K562 (cell line): ENCODE measurements at regions not wholly inside any gene's neighbourhood (a gene's known extent, or its start where the extent isn't known, plus 50 kb on each side); places are given as distances from the start of the nearest gene placed in this dataset.

Source experiments
- ATAC-seq: fragments of 200-7000 bp; cut with Tn5 transposase; 3 replicates; pipeline ENCODE4 v1.9.1; 2020; ENCODE audit warnings: moderate library complexity
- BruUV-seq: library from RNA; stranded (reverse); fragments of 400-500 nt; replicated peaks from 2 replicates; lab custom pipeline; 2021; lab: Mats Ljungman, UMichigan
- CTCF ChIA-PET: fragments of 300-600 bp; formaldehyde crosslinking; extraction: SDS; loops from one replicate; lab custom pipeline; 2021; ENCODE audit warnings: low intra/inter-chr PET ratio; lab: Yijun Ruan, JAX
- POLR2A ChIA-PET: fragments of 300-600, 350-650 bp; sonication (Branson Sonifier 250); formaldehyde crosslinking; extraction: SDS; loops from one replicate; lab custom pipeline; 2021; ENCODE audit warnings: antibody characterized with exemption, inconsistent platforms; lab: Yijun Ruan, JAX
- DNase-seq, 4 experiments: peaks; one replicate each; pipeline versions ENCODE4 v3.0.0 to v3.0.0-alpha.2; 2011 to 2018; ENCODE audit warnings: low spot score in 3 of 4, mixed read lengths in 3 of 4; ENCODE audit errors: extremely low read depth in 1 of 4
- FAIRE-seq: peaks from 2 replicates; lab custom pipeline; 2011; peaks lifted over from hg19 to GRCh38; lab: Jason Lieb, UNC
- H2AFZ ChIP-seq: 2 replicates; pipeline ENCODE4 v1.6.0; 2011; ENCODE audit warnings: low read depth, low read length, control low read depth, inconsistent platforms
- H3K27ac ChIP-seq: fragments of 200-600 bp; 3 replicates; pipeline ENCODE4 v1.8.0; 2011; ENCODE audit warnings: low read depth, mild to moderate bottlenecking, control low read depth, inconsistent platforms, low read length, moderate library complexity, mixed read lengths; ENCODE audit errors: extremely low read depth
- H3K27me3 ChIP-seq, 2 experiments: fragments of 300-600 bp in 1 of 2; 2 replicates in 1 of 2; 3 replicates in 1 of 2; pipeline versions ENCODE4 v1.6.0 to v1.8.0; 2011; ENCODE audit warnings: inconsistent platforms in 2 of 2, low read length in 2 of 2, mild to moderate bottlenecking in 1 of 2, mixed read lengths in 1 of 2, moderate library complexity in 1 of 2; ENCODE audit not compliant: control insufficient read depth in 2 of 2, insufficient read depth in 2 of 2
- H3K36me3 ChIP-seq: fragments of 300-600 bp; 3 replicates; pipeline ENCODE4 v1.8.0; 2011; ENCODE audit warnings: mild to moderate bottlenecking, low read length, inconsistent platforms; ENCODE audit not compliant: control insufficient read depth, insufficient read depth
- H3K4me1 ChIP-seq, 2 experiments: fragments of 200-600 bp in 1 of 2; replicated peaks in 1 of 2; 2 replicates in 1 of 2; 3 replicates in 1 of 2; pipeline versions ENCODE4 v1.5.1 to v1.8.0; 2011; ENCODE audit warnings: inconsistent platforms in 2 of 2, low read length in 2 of 2, mild to moderate bottlenecking in 1 of 2, mixed read lengths in 1 of 2, moderate library complexity in 1 of 2; ENCODE audit not compliant: control insufficient read depth in 2 of 2, insufficient read depth in 2 of 2
- H3K4me2 ChIP-seq: 2 replicates; pipeline ENCODE4 v1.6.1; 2011; ENCODE audit warnings: low read length, control low read depth, inconsistent platforms, mixed read lengths; ENCODE audit not compliant: insufficient read depth
- H3K4me3 ChIP-seq: fragments of 200-600 bp; sonication (generic), shearing (Covaris generic); 2 replicates; pipeline ENCODE4 v1.5.1; 2016; ENCODE audit warnings: control low read depth, inconsistent platforms
- H3K79me2 ChIP-seq: fragments of 200-600 bp; 3 replicates; pipeline ENCODE4 v1.8.0; 2011; ENCODE audit warnings: low read length, inconsistent platforms; ENCODE audit not compliant: control insufficient read depth, insufficient read depth
- H3K9ac ChIP-seq, 2 experiments: 2 replicates each; pipeline versions ENCODE4 v1.6.0 to v1.6.1; 2011; ENCODE audit warnings: low read depth in 2 of 2, low read length in 2 of 2, control low read depth in 1 of 2, inconsistent platforms in 1 of 2, mild to moderate bottlenecking in 1 of 2, mixed read lengths in 1 of 2; ENCODE audit not compliant: insufficient read depth in 1 of 2
- H3K9me1 ChIP-seq: one replicate; pipeline ENCODE4 v1.6.0; 2011; ENCODE audit warnings: inconsistent platforms, mild to moderate bottlenecking, low read length, moderate library complexity; ENCODE audit not compliant: control insufficient read depth, insufficient read depth
- H3K9me3 ChIP-seq: replicated peaks from 2 replicates; pipeline ENCODE4 v1.5.1; 2011; ENCODE audit warnings: low read depth, low read length, inconsistent platforms; ENCODE audit not compliant: control insufficient read depth, insufficient read depth
- H4K20me1 ChIP-seq: replicated peaks from 2 replicates; pipeline ENCODE4 v1.6.1; 2011; ENCODE audit warnings: low read length, inconsistent platforms, mixed read lengths; ENCODE audit not compliant: control insufficient read depth, insufficient read depth
- FIP1L1 ChIP-seq: fragments of 200-400 bp; formaldehyde crosslinking; IDR thresholded peaks from 2 replicates; pipeline ENCODE4 v1.6.1; 2018; ENCODE audit warnings: mild to moderate bottlenecking, low read depth, low read length; ENCODE audit not compliant: poor library complexity, severe bottlenecking
- FOXA1 ChIP-seq: fragments of 450-650 bp; IDR thresholded peaks from 2 replicates; pipeline ENCODE4 v1.6.1; 2016; ENCODE audit warnings: mild to moderate bottlenecking, borderline replicate concordance
- IFI16 ChIP-seq: fragments of 250-450 bp; sonication (Bioruptor Pico); IDR thresholded peaks from 2 replicates; pipeline ENCODE4 v2.1.2; 2022; ENCODE audit warnings: mild to moderate bottlenecking, inconsistent platforms
- JUN ChIP-seq, 2 experiments: sonication (generic) in 1 of 2; formaldehyde crosslinking in 1 of 2; IDR thresholded peaks; 2 replicates each; pipeline versions ENCODE4 v1.6.1 to v1.8.0; 2012 to 2022; ENCODE audit warnings: borderline replicate concordance in 2 of 2, mild to moderate bottlenecking in 2 of 2, improper control_type of control experiment in 1 of 2, low read depth in 1 of 2, low read length in 1 of 2, missing genetic modification reagents in 1 of 2
- L3MBTL2 ChIP-seq: fragments of 450-650 bp; IDR thresholded peaks from 2 replicates; pipeline ENCODE4 v1.6.1; 2016; ENCODE audit warnings: mild to moderate bottlenecking, moderate library complexity
- MCM2 ChIP-seq: fragments of 450-650 bp; IDR thresholded peaks from 2 replicates; pipeline ENCODE4 v1.6.1; 2017; ENCODE audit warnings: low read depth, mild to moderate bottlenecking
- NFIC ChIP-seq: fragments of 450-650 bp; IDR thresholded peaks from 2 replicates; pipeline ENCODE4 v1.6.1; 2017; ENCODE audit warnings: mild to moderate bottlenecking, inconsistent platforms
- WGBS: fragments of 100-300 bp; shearing (Covaris generic); methylation state at CpG from one replicate; pipeline ENCODE4 v1.1.6; 2016; ENCODE audit warnings: low coverage, mixed read lengths; ENCODE audit not compliant: insufficient coverage; ENCODE audit errors: missing lambda C conversion rate; 5-methylcytosine and 5-hydroxymethylcytosine counted together
- in situ Hi-C: fragments of 300-500 bp; cut with MboI; formaldehyde crosslinking; loops from 4 replicates; pipeline ENCODE4 v1.15.0; 2018; ENCODE audit warnings: inconsistent platforms, mixed read lengths
- intact Hi-C: fragments of 100-400 bp; cut with micrococcal nuclease; formaldehyde crosslinking; loops from 2 replicates; pipeline ENCODE4 v1.14.2; 2022
- TF ChIP-seq, protein P1 (sequence below): fragments of 200-800 bp; sonication (Bioruptor generic); IDR thresholded peaks from 2 replicates; pipeline ENCODE4 v1.6.1; 2016; ENCODE audit warnings: missing genetic modification characterization, missing compliant biosample characterization
- TF ChIP-seq, protein P2 (sequence below): fragments of 250-450 bp; sonication (Bioruptor Pico); IDR thresholded peaks from 2 replicates; pipeline ENCODE4 v1.5.1; 2021; ENCODE audit warnings: mild to moderate bottlenecking
- TF ChIP-seq, protein P3 (sequence below): sonication (generic); formaldehyde crosslinking; IDR thresholded peaks from 2 replicates; pipeline ENCODE4 v1.8.0; 2022; ENCODE audit warnings: mild to moderate bottlenecking, low read depth, missing genetic modification reagents
- TF ChIP-seq, protein P4 (sequence below): fragments of 250-450 bp; sonication (Bioruptor Pico); IDR thresholded peaks from 2 replicates; pipeline ENCODE4 v1.8.0; 2021; ENCODE audit warnings: moderate library complexity, mild to moderate bottlenecking, inconsistent platforms
- TF ChIP-seq, protein P5 (sequence below), 3 experiments: IDR thresholded peaks in 2 of 3; conservative IDR thresholded peaks in 1 of 3; 2 replicates each; pipeline ENCODE4 v1.5.1; 2011 to 2012; ENCODE audit warnings: low read length in 3 of 3, mild to moderate bottlenecking in 3 of 3, control low read depth in 2 of 3, improper control_type of control experiment in 1 of 3, inconsistent platforms in 1 of 3, low read depth in 1 of 3, mixed read lengths in 1 of 3, moderate library complexity in 1 of 3; ENCODE audit not compliant: insufficient read depth in 2 of 3

DNA sequence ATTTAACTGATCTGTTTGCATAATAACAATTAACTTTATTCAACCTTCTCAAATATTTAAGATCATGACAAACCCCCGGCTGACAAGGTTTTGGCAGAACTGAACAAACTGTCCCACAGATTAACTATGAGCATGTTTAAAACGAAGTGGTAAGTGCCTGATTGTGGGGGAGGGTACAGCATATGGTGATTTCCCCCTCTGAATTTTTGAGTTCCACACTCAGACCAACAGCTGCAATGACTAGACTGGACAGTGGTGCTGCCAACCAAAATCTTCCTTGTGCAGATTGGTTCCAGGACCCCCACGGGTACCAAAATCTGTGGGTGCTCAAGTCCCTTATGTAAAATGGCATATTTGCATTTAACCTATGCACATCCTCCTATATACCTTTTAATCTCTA is 449.5 kb downstream of the SHQ1 start:
- peaks cover 8% of the 10 kb centered on the region; the same call in 1 of the 3 replicates for H3K36me3 ChIP-seq
- peak; percentile 48 for FAIRE-seq
- intact Hi-C loops: no loop called here
- ChIA-PET CTCF (no interaction called here), POLR2A (no interaction called here)
- WGBS: 55% methylated on average over 3 of the region's 3 CpGs
- H3K9me3 ChIP-seq: no peaks in the 10 kb centered on the region
- H3K9ac ChIP-seq: no peak overlapping the region
- no peak overlapping the region for H3K4me2 ChIP-seq
- no peak overlapping the region for H3K4me3 ChIP-seq
- no peak for DNase-seq
- H3K27me3 ChIP-seq: no peaks in the 10 kb centered on the region
- peaks cover 50% of the 10 kb centered on the region for H4K20me1 ChIP-seq
- peaks cover 0 to 4% of the 10 kb centered on the region in 2 experiments; a peak in 2 of 5 replicates for H3K4me1 ChIP-seq
- BruUV-seq: no TSS peak
- no peak for ATAC-seq
- H3K9me1 ChIP-seq: no peaks in the 10 kb centered on the region
- H3K27ac ChIP-seq: no peak overlapping the region
- no peak overlapping the region for H2AFZ ChIP-seq
- H3K79me2 ChIP-seq: peaks cover 99% of the 10 kb centered on the region
- in situ Hi-C loops: no loop called here
- TF ChIP-seq, protein P1, sequence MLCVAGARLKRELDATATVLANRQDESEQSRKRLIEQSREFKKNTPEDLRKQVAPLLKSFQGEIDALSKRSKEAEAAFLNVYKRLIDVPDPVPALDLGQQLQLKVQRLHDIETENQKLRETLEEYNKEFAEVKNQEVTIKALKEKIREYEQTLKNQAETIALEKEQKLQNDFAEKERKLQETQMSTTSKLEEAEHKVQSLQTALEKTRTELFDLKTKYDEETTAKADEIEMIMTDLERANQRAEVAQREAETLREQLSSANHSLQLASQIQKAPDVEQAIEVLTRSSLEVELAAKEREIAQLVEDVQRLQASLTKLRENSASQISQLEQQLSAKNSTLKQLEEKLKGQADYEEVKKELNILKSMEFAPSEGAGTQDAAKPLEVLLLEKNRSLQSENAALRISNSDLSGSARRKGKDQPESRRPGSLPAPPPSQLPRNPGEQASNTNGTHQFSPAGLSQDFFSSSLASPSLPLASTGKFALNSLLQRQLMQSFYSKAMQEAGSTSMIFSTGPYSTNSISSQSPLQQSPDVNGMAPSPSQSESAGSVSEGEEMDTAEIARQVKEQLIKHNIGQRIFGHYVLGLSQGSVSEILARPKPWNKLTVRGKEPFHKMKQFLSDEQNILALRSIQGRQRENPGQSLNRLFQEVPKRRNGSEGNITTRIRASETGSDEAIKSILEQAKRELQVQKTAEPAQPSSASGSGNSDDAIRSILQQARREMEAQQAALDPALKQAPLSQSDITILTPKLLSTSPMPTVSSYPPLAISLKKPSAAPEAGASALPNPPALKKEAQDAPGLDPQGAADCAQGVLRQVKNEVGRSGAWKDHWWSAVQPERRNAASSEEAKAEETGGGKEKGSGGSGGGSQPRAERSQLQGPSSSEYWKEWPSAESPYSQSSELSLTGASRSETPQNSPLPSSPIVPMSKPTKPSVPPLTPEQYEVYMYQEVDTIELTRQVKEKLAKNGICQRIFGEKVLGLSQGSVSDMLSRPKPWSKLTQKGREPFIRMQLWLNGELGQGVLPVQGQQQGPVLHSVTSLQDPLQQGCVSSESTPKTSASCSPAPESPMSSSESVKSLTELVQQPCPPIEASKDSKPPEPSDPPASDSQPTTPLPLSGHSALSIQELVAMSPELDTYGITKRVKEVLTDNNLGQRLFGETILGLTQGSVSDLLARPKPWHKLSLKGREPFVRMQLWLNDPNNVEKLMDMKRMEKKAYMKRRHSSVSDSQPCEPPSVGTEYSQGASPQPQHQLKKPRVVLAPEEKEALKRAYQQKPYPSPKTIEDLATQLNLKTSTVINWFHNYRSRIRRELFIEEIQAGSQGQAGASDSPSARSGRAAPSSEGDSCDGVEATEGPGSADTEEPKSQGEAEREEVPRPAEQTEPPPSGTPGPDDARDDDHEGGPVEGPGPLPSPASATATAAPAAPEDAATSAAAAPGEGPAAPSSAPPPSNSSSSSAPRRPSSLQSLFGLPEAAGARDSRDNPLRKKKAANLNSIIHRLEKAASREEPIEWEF (CRISPR knock-in tag): no peak
- TF ChIP-seq, protein P2, sequence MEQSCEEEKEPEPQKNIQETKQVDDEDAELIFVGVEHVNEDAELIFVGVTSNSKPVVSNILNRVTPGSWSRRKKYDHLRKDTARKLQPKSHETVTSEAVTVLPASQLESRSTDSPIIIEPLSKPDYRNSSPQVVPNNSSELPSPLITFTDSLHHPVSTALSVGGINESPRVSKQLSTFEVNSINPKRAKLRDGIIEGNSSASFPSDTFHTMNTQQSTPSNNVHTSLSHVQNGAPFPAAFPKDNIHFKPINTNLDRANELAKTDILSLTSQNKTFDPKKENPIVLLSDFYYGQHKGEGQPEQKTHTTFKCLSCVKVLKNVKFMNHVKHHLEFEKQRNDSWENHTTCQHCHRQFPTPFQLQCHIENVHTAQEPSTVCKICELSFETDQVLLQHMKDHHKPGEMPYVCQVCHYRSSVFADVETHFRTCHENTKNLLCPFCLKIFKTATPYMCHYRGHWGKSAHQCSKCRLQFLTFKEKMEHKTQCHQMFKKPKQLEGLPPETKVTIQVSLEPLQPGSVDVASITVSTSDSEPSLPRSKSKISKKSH (CRISPR knock-in tag): no peak
- TF ChIP-seq L3MBTL2 (no peak), IFI16 (CRISPR knock-in tag) (no peak), JUN (IDR thresholded peaks at IDR 0.05; ENCODE audit: borderline replicate concordance, low read depth, low read length) (no peak), JUN (CRISPR knock-in tag; IDR thresholded peaks at IDR 0.05; ENCODE audit: borderline replicate concordance) (no peak), MCM2 (no peak), NFIC (no peak), FIP1L1 (no peak), FOXA1 (no peak)
- TF ChIP-seq, protein P3, sequence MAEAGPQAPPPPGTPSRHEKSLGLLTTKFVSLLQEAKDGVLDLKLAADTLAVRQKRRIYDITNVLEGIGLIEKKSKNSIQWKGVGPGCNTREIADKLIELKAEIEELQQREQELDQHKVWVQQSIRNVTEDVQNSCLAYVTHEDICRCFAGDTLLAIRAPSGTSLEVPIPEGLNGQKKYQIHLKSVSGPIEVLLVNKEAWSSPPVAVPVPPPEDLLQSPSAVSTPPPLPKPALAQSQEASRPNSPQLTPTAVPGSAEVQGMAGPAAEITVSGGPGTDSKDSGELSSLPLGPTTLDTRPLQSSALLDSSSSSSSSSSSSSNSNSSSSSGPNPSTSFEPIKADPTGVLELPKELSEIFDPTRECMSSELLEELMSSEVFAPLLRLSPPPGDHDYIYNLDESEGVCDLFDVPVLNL (CRISPR knock-in tag): no peak
- TF ChIP-seq, protein P4, sequence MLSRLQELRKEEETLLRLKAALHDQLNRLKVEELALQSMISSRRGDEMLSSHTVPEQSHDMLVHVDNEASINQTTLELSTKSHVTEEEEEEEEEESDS (CRISPR knock-in tag): no peak
- TF ChIP-seq, protein P5, sequence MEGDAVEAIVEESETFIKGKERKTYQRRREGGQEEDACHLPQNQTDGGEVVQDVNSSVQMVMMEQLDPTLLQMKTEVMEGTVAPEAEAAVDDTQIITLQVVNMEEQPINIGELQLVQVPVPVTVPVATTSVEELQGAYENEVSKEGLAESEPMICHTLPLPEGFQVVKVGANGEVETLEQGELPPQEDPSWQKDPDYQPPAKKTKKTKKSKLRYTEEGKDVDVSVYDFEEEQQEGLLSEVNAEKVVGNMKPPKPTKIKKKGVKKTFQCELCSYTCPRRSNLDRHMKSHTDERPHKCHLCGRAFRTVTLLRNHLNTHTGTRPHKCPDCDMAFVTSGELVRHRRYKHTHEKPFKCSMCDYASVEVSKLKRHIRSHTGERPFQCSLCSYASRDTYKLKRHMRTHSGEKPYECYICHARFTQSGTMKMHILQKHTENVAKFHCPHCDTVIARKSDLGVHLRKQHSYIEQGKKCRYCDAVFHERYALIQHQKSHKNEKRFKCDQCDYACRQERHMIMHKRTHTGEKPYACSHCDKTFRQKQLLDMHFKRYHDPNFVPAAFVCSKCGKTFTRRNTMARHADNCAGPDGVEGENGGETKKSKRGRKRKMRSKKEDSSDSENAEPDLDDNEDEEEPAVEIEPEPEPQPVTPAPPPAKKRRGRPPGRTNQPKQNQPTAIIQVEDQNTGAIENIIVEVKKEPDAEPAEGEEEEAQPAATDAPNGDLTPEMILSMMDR (IDR thresholded peaks at IDR 0.05 in 2 of 3, conservative IDR thresholded peaks at IDR 0.05 in 1 of 3; ENCODE audit: insufficient read depth in 2 of 3, low read depth in 1 of 3, low read length in 3 of 3): no peak
